Neural crest cell (in vitro differentiated cells): ENCODE measurements at regions not wholly inside any gene's neighbourhood (a gene's known extent, or its start where the extent isn't known, plus 50 kb on each side); places are given as distances from the start of the nearest gene placed in this dataset.
A peak's percentile ranks its signal among the peaks of the same experiment; 100 is the strongest.

Experiments
- DNase-seq: peaks from one replicate; pipeline ENCODE4 v3.0.0; 2021; ENCODE audit warnings: low read depth, mixed read lengths, low spot score
- H3K27ac Mint-ChIP-seq: one replicate; pipeline ENCODE4 v1.8.0; 2021; ENCODE audit warnings: mild to moderate bottlenecking, mixed read lengths; ENCODE audit not compliant: unreplicated experiment
- H3K27me3 Mint-ChIP-seq: 2 replicates; pipeline ENCODE4 v1.8.0; 2021; ENCODE audit warnings: low read depth, mild to moderate bottlenecking, mixed read lengths
- H3K36me3 Mint-ChIP-seq: 2 replicates; pipeline ENCODE4 v1.8.0; 2021; ENCODE audit warnings: low read depth, mild to moderate bottlenecking, mixed read lengths
- H3K4me1 Mint-ChIP-seq: 2 replicates; pipeline ENCODE4 v1.8.0; 2021; ENCODE audit warnings: mixed read lengths
- H3K4me3 Mint-ChIP-seq: one replicate; pipeline ENCODE4 v1.8.0; 2021; ENCODE audit warnings: mild to moderate bottlenecking, mixed read lengths
- H3K9me3 Mint-ChIP-seq: 2 replicates; pipeline ENCODE4 v1.8.0; 2021; ENCODE audit warnings: mixed read lengths
- TF ChIP-seq, protein P1 (sequence below): fragments of 200-600 bp; sonication (generic); conservative IDR thresholded peaks from 2 replicates; pipeline ENCODE4 v1.5.0; 2021; ENCODE audit warnings: antibody characterized with exemption, mild to moderate bottlenecking

DNA sequence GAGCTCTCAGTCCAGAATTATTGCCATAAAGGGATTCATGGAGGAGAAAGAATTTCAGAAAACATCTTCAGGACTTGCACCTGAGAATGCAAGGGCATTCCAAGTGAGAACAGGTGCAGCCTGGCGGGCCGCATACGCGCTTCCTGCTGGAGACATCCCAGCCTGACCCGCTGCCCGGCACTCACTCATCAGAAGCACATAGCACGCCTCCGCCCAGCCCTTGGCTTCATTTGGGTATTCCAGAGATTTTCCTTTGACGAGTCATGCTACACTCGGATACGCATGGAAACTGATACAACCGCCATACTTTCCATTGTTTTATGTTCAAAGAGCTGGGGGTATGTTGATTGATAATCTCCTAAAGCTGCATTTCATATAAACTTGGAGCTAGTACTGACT lies 228.0 kb upstream of the ID2 start:
- H3K4me1 Mint-ChIP-seq = peaks cover 4% of the 10 kb centered on the region
- H3K36me3 Mint-ChIP-seq = no peaks in the 10 kb centered on the region
- H3K9me3 Mint-ChIP-seq = peaks cover 5% of the 10 kb centered on the region
- H3K27me3 Mint-ChIP-seq = no peaks in the 10 kb centered on the region
- TF ChIP-seq, protein P1, sequence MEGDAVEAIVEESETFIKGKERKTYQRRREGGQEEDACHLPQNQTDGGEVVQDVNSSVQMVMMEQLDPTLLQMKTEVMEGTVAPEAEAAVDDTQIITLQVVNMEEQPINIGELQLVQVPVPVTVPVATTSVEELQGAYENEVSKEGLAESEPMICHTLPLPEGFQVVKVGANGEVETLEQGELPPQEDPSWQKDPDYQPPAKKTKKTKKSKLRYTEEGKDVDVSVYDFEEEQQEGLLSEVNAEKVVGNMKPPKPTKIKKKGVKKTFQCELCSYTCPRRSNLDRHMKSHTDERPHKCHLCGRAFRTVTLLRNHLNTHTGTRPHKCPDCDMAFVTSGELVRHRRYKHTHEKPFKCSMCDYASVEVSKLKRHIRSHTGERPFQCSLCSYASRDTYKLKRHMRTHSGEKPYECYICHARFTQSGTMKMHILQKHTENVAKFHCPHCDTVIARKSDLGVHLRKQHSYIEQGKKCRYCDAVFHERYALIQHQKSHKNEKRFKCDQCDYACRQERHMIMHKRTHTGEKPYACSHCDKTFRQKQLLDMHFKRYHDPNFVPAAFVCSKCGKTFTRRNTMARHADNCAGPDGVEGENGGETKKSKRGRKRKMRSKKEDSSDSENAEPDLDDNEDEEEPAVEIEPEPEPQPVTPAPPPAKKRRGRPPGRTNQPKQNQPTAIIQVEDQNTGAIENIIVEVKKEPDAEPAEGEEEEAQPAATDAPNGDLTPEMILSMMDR = no peak
- no peak overlapping the region for H3K27ac Mint-ChIP-seq
- H3K4me3 Mint-ChIP-seq = no peak overlapping the region
- no peak for DNase-seq

DNA sequence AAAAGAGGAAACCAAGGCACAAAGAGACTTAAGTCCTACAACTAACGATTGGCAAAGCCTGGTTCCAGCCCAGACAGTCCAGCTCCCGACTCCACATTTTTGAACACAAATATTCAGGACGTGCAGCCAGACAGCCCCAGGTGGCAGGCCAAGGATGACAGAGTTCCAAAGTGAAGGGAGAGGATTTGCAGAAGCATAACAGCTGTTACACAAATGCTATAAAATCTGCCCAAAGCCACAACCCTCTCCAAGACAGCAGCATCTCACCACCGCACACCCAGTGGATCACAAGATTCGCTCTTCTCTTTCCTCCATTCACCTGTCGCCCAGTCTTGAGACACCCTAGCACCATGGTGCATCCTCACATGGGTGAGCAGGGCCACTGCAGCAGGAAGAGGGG lies 227.1 kb upstream of the ID2 start:
- Mint-ChIP-seq H3K4me3 (no peak overlapping the region), H3K27ac (peak overlapping the region; percentile 36), H3K36me3 (no peaks in the 10 kb centered on the region), H3K4me1 (peaks cover 4% of the 10 kb centered on the region), H3K27me3 (no peaks in the 10 kb centered on the region), H3K9me3 (peaks cover 5% of the 10 kb centered on the region)
- TF ChIP-seq, protein P1 = no peak
- no peak for DNase-seq

DNA sequence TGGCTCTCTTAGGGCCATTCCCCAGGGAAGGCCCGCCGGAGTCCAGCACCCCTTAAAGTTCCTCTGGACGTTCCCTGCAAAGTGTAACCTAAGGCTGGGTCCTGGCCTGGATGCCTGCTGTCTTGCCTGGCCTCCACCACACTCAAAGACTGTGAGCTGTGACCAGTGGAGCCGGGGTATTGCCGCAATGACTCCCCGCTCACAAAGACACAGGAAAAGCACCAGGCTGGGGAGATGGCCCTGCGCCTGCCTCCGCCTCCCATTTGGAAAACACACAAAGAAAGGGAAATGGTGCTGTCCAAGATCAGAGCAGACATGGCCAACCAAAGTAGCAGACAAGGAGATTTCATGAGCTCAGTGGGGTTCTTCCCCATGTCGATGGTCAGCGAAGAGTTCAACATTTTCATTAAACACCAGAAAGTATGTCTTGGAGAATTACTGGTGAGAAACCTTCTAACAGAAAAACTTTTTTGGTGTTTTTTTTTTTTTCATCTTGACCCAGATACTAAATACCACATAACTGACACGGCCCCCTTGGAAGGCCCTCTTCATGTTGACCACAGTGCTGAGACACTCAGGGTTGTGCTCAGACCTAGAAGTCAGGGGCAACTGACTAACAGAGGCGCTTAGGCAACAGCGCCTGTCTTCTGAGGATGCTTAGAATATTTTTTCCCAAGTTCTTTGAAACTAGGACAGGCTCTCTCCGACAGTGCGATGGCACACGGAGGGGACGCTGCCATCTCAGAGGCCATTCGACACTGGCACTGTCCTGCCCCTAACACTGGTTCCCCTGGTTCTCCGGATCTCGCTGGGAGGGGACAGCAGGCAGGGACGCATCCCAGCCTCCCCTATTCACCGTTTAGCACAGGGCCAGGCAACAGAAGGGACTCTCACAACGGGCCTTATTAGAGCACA lies 226.4 kb upstream of the ID2 start:
- TF ChIP-seq, protein P1 = no peak
- Mint-ChIP-seq H3K27ac (peak overlapping the region; percentile 63), H3K27me3 (no peaks in the 10 kb centered on the region), H3K36me3 (no peaks in the 10 kb centered on the region), H3K4me3 (no peak overlapping the region), H3K9me3 (no peaks in the 10 kb centered on the region), H3K4me1 (peaks cover 4% of the 10 kb centered on the region)
- DNase-seq = no peak

DNA sequence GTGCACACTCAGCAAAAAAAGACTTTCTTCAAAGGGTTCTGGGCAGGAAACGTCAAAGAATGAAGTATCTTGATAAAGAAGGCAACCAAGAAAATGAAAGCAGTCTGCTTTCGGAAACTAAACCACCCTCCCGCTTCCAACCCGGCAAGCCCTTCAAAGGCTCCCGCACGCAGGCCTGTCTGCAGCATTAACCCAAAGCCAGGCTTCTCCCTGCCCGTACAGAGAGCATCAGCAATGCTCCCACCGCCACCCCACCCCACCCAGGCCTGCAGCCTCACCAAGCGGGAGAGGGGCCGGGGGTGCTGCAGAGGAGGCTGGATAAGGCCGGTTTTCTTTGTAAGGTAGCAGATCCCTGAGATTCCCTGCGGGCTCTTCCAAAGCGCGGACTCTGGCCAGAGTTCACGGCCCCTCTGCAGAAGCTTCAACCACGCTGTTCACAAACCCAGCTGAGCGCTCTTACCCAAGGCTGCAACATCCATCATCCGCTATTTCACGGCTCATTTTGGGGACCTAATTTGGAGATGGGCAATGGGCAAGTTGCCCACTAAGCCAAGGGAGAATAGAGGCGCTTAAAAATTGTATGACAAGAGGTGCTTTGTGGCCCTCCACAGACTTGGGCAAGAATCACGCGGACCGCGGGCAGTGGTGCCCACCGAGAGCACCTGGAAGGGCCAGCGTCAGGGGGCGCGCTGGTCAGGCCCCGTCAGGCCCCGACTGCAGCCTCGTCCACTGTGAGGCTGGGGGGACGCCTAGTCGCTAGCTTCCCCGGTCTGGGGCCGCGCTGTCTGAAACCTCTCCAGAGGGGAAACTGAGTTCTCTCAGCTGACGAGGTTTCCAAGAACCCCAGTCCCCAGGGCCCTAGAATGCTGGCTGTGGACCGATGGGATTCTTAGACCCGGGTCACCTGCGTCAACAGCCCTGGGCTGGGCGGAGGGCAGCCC lies 225.4 kb upstream of the ID2 start:
- DNase-seq = no peak
- Mint-ChIP-seq H3K4me1 (peaks cover 4% of the 10 kb centered on the region), H3K4me3 (no peak overlapping the region), H3K36me3 (no peaks in the 10 kb centered on the region), H3K27ac (no peak overlapping the region), H3K27me3 (peaks cover 2% of the 10 kb centered on the region), H3K9me3 (no peaks in the 10 kb centered on the region)
- TF ChIP-seq, protein P1 = no peak

DNA sequence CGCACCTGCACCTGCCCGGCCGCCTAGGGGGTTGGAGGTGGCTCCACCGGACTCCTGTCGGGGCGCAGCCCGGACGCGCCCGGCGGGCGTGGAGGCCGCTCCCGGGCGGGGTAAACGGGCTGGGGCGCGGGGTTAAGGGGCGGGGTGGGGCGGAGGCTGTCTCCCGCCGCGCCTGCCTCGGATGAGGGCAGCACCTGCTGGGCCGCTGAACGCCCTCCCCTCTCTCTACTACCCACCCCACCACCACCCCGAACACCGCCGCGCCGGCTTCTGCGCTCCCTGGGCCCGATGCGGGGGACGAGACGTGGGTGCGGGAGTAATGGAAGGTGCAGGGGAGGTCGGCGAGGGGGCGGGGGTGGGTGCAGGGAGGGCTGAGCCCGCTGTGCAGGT lies 224.8 kb upstream of the ID2 start:
- TF ChIP-seq, protein P1 = no peak
- Mint-ChIP-seq H3K4me3 (no peak overlapping the region), H3K27ac (no peak overlapping the region)

More for the DNA sequence above, 224.8 kb upstream of the ID2 start:
- no peak for DNase-seq
- Mint-ChIP-seq H3K36me3 (no peaks in the 10 kb centered on the region), H3K27me3 (peaks cover 2% of the 10 kb centered on the region), H3K4me1 (peaks cover 4% of the 10 kb centered on the region), H3K9me3 (no peaks in the 10 kb centered on the region)
